Daoy (cell line): ENCODE measurements at regions not wholly inside any gene's neighbourhood (a gene's known extent, or its start where the extent isn't known, plus 50 kb on each side); places are given as distances from the start of the nearest gene placed in this dataset.
"Not testable (repeated sequence)": the region's sequence is repeated elsewhere in the genome, so short reads cannot be mapped to it uniquely, and the experiment has no call there.

Experiments
- DNase-seq: peaks from one replicate; pipeline ENCODE4 v3.0.0-alpha.2; 2015; ENCODE audit warnings: low read depth

- no peak for DNase-seq
These were observed 182.3 kb upstream of the MAST4 start for GRCh38 chr5:66413931-66414330.

- no peak for DNase-seq
These were observed 181.0 kb upstream of the MAST4 start for GRCh38 chr5:66415208-66415607.

- no peak for DNase-seq
These were observed 179.5 kb upstream of the MAST4 start for GRCh38 chr5:66416698-66417097.

GRCh38 chr5:66417781-66418180 is 178.4 kb upstream of the MAST4 start:
- DNase-seq, result no peak

DNA sequence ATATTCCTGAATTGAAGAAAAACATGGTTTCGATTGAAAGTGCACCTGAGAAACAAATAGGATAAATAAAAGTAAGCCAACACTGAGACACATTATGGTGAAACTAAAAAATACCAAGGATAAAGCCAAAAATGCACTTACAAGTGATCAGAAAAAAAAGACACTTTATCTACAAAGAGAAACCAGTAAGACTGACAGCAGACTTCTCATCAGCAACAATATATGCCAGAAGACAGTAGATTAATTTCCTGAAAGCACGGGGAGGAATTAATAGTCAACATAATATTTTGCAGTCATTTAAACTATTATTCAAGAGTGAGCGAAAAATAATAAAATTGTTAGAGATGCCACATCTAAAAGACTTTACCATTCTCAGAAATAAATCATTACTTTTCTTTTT is 172.7 kb upstream of the MAST4 start:
- DNase-seq, result no peak

GRCh38 chr5:66425842-66426241 is 170.4 kb upstream of the MAST4 start:
- DNase-seq, result no peak

DNA sequence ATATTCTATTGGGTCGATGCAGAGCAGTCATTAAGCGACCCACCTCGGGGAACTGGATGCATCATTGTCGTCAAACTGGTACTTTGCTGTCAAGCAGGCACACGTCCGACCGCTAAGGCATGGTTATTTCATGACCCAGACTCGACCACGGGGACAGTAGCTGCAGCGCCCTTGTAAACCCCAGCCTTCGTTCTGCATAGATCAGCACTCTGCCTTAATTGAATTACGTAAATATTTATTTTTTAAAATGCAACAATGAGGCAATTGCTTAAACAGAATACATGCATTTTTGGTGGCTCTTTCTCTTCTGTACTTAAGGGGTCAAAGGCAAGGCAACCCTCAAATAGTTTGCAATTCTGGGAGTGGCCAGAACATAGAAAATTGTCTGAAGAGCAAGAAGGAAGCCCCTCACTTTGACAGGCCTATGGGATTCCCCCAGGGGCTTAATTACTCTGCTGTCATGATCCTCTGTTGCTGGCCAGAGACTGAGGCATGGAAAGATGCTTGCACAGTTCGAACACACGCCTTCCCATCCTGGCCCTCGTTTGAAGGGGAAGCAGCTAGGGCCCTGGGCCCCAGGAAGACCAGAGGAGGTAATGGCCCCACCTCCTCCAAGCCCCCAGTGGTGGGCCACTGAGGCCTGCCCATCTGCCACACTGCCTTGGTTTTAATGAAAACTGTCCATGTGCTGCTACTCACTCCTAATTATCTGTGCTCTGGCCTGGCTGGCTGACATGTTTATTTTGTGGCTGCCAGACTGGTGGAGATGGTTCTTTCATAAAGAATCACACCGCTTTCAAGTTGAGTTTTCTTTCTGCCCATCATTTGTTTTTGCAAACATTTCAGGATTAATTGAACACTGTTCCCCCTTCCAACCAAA is 169.7 kb upstream of the MAST4 start:
- DNase-seq, result no peak

- DNase-seq, result no peak
These were observed 169.1 kb upstream of the MAST4 start for GRCh38 chr5:66427139-66427442.

DNA sequence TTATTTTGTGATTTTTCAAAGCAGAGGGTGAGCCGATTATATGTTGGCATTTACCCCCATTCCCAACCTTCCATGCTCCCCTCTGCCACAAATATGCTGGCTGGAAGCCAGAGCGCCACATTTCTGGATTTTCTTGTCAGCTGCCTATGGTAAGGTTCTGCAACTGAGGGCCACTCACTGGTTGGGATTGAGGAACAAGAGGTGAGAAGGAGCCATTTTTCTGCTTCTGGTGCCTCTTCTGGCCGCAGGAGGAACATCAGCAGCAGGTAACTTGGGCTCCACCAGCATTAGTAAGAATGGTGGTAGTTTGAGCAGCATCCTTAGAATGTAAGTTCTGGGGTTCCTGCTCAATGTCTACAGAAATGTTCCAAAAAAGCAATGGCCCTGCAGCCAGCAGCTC is 159.5 kb upstream of the MAST4 start:
- no peak for DNase-seq

DNA sequence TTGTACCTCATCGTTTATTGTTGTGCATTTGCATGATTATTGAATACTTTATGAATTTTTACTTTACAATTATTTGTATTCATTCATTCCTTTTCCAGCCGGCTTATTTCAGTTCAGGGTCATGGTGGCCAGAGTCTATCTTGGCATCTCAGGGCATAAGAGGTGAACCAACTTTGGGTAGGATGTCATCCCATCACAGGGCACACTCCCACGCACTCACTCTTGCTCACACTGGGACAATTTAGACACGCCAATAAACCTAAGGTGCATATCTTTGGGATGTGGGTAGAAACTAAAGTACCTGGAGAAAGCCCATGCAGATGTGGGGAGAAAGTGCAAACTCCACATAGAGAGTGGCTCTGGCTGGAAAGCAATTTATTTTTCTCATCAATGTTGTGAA is 158.1 kb upstream of the MAST4 start:
- no peak for DNase-seq

DNA sequence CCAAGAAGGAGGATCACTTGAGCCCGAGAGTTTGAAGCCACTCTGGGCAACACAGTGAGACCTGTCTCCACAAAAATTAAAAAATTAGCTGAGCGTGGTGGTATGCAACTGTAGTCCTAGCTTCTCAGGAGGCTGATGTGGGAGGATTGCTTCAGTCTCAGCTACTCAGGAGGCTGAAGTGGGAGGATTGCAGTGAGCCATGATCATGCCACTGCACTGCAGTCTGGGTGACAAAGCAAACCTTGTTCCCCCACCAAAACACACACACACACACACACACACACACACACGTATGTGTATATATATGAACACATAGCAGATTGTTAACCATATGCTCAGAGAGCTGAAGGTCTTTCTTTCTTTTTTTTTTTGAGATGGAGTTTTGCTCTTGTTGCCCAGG is 157.5 kb upstream of the MAST4 start:
- DNase-seq, result no peak

GRCh38 chr5:66440202-66440680 is 156.0 kb upstream of the MAST4 start:
- DNase-seq, result peak; percentile 71

GRCh38 chr5:66441351-66441750 is 154.8 kb upstream of the MAST4 start:
- no peak for DNase-seq

DNA sequence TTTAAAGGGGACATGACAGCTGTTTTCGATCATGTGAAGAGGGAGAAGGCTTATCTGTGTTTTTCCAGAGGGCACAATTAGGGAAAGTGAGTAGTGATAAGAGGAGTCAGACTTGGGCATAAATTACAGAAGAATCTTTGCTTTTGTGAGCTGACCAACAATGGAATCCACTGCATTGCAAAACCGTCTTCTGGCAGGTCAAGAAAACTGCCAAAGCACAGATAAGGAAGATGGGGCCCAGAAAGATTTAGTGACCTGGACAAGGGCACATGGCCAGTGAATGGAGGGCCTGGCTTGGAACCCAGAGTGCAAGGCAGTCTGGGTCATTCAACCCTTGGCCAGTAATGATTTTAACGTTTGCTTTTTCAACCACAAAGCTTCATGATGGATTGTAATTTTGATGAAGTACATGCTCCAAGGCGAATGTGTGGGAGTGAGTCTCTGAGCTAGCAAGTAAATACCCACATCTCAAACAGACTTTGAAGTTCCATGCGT is 153.2 kb upstream of the MAST4 start:
- DNase-seq, result no peak

- no peak for DNase-seq
These were observed 152.6 kb upstream of the MAST4 start for GRCh38 chr5:66443462-66444130.

- not testable (repeated sequence) for DNase-seq
These were observed 148.1 kb upstream of the MAST4 start for GRCh38 chr5:66448070-66448469.

DNA sequence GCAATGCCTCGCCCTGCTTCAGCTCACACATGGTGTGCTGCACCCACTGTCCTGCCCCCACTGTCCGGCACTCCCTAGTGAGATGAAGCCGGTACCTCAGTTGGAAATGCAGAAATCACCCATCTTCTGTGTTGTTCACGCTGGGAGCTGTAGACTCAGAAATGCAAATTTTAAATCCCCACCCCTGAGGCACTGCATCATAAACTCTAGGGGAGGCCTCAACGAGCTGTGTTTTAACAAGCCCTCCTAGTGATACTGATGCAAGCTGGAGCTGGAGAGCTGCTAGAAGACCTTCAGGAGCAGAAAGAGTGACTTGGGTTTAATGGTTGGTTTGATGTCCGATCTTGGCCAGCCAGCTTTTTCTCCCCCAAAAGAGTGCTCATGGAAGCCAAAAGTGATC is 146.0 kb upstream of the MAST4 start:
- DNase-seq, result no peak

DNA sequence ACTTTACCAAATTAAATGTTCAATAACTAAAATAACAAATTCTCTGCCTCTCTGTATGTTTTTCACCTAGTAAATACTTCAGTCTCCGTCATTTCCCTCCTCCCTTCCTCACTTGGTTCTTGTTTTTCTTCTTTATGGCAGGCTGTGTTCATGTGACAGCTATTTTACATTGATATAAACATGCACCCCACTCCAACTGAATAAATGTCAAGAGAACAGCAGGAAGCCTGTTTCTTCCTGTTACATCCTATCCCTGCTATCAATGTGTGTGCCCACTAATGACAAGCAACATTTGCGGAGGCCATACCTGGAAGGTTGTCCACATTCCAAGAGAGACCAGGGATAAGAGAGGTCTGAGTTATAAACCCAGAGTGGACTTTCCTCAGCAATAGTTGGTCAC is 145.2 kb upstream of the MAST4 start:
- DNase-seq, result no peak

DNA sequence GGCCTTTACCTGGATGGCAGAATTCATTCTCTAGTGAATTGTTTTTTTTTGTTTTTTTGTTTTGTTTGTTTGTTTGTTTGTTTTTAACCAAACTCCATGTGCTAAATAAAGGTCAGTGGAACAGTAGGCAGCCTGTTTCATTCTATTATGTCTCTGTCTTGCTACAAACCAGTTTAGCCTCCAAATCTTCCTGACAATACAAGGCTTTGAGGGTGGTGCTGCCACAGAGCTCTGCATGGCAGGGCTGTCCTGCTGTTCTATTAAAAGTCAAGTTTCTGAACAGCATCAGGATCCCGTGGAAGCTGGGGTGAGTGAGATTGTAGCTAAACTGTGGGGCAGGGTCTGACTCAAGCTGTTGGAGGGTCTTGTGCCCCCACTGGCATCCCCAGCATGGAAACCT is 144.1 kb upstream of the MAST4 start:
- DNase-seq, result no peak

DNA sequence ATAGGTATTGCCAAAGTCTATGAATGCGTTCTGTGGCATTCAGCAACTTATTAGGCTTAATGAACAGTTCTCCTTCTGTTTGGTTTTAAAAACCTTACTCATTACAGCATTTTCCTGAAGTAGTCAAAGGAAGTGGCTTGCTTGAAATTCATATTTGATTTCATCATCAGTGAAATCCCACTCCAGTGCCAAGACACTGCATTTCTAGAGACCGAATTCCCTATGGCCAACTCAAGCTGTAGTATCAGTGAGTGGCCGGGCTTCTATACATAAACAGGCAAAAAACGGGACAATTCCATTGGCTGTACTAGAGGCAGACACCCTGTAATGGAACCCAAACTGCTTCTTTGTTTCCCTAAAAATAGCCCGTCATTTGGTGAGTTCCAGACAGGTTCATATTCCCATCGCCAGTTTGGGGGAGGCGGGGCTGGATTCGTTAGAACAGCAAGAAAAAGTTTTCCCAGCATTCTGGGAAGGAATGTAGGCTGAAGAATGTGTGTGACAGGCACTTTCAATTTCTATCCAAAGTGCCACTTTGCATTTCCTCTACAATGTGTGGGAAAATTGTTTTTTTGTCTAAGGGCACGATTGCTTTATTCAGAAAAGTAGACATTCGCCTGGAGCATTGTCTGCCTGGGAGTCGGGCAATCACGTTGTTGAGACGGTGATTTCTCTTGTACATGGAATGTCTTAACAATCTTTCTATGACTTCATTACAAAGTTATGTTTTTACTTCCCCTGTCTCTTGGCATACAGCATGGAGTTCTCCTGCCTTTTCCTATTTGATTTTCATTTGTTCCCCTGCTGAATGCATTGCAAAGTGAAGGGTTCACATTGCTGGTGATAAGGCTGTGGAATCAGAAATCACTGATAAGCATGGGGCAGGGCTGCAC is 141.8 kb upstream of the MAST4 start:
- DNase-seq, result peak; percentile 51

DNA sequence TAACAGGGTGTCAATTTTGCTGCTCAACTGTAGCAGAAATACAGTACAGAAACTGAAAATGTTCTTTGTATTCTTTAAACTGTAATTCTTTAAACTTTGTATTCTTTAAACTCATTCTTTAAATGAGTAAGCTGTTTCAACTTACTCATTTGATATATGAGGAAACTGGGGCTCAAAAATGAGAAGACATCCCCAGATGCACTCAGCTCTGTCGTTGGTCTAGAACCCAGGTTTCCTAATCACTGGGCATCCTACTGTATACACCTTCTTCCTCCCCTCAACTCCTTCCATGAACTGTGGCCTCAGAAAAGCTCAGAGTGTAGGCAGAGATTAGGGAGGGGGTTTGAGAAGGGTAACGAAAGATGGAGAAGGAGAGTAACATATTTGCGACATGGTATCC is 136.5 kb upstream of the MAST4 start:
- DNase-seq, result no peak

DNA sequence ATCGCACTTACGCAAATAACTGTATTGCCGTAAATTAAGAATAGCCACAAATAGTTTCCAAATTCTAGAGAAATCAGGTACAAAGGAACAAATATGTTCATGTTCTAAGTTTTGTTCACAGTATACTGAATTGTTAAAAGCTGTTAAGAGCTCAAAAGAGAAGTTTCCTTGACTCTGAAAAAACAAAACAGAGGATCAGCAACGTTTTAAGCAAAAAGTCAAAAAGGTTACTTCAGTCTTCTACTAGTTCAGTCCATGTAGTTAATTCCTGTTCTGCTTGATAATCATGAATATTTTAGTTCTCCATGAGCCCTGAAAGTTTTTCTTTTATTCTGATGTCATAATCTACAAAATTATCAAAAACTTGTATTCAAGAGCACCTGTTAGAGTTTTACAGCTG is 128.6 kb upstream of the MAST4 start:
- DNase-seq, result no peak
